HG03457 (cell line): ENCODE measurements at regions not wholly inside any gene's neighbourhood (a gene's known extent, or its start where the extent isn't known, plus 50 kb on each side); places are given as distances from the start of the nearest gene placed in this dataset.
"Not testable (repeated sequence)": the region's sequence is repeated elsewhere in the genome, so short reads cannot be mapped to it uniquely, and the experiment has no call there.

ENCODE experiments used
- ATAC-seq: cut with Tn5 transposase; IDR thresholded peaks from one replicate; pipeline ENCODE4 v1.9.1; 2021; ENCODE audit warnings: moderate number of reproducible peaks; ENCODE audit not compliant: unreplicated experiment

DNA sequence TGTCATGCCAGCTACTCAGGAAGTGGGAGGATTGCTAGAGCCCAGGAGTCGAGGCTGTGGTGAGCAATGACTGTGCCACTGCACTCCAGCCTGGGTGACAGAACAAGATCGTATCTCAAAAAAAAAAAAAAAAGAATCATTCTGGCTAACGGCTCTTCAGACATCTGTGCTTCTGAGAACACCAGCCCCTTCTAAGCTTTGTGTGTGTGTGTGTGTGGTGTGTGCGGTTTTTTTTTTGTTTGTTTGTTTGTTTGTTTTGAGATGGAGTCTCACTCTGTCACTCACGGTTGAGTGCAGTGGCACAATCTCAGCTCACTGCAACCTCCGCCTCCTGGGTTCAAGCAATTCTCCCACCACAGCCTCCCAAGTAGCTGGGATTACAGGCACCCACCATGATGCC lies 79.4 kb upstream of the DRD5 start:
- not testable (repeated sequence) for ATAC-seq

DNA sequence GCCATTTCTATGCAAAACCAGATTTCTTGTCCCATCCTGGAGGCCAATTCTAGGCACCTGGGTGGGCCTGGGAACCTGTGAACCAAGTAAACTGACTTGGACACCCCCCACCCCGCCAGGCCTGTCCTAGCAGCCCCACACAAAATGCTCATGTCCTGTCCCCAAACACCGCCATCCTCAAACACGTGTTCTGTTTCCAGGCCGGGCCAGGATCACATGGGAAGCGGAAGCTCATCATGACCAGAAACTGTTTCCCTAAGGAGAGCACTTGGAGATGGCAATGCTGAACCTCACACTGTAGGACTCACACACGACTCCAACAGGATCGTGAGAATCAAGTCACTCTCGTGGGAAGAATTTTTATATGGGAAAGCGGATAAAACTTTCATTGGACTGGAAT lies 78.7 kb upstream of the DRD5 start:
- ATAC-seq, result not testable (repeated sequence)

DNA sequence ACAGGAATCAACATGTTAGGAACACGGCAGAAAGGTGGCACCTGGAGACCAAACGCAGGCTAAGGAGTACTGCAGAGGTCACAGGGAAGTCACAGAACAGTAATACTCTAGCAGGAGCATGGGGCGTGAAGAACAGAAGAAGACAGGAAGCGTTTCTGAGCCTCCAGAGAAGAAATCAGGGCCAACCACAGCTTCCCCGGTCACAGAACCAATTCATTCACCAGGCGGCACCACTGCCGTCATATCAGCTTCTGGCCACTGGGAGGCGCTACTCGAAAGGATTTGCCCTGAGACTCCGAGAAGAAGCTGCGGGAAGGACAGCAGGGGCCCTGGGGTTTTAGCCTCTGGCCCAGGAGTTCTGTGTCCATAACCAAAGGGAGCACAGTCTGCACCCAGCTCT lies 78.0 kb upstream of the DRD5 start:
- ATAC-seq, result no peak

DNA sequence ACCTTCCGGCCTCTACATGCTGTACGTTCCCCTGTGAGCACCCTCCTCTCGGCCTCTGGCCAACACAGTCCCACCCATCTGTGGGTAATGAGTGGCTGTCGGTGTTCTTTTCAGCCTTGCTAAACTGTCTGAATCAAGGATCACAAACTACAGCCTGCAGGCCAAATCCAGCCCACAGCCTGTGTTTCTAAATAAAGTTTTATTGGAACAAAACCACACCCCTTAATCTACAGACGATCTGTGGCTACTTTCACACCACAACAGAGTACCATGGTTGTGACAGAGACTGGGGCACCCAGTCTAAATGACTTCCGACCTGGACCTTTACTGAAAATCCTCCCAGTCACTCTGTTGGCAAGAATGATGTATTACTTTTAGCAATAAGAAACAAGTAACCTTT lies 77.3 kb upstream of the DRD5 start:
- not testable (repeated sequence) for ATAC-seq

DNA sequence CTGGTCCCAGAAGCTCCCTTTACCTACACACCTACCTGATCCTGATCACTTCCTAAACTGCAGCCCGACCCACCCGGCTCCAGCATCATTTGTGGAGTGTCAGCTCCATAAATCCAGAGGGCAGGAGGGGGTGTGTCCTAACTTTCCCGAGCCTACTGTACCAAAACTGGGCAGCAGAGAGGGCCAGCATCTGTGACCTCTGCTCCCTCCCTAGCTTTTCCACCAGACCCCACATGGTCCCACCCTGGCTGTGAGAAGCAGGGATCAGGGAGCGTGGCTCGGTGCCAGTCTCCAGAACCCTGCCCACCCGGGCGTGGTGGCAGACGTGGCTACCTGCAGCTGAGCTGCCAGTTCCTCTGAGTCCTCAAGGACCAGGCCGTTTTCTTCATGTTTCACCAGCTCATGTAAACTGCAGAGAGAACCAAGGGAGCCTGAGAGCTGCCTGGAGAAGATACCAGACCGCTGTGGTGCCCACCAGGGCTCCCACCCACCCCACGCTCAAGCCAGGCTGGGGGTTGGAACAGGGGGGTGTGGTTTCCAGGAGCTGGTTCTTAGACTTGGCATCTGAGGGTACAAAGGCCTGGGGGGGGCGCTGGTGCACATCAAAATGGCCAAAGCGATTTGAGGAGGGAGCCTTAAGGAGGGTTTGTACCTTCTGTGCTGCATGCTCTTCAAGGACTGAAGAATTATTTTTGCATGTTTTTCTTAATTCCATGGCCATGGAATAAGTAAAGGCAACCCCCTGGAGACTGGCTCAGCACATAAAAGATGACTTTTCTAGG lies 76.7 kb upstream of the DRD5 start:
- no peak for ATAC-seq

DNA sequence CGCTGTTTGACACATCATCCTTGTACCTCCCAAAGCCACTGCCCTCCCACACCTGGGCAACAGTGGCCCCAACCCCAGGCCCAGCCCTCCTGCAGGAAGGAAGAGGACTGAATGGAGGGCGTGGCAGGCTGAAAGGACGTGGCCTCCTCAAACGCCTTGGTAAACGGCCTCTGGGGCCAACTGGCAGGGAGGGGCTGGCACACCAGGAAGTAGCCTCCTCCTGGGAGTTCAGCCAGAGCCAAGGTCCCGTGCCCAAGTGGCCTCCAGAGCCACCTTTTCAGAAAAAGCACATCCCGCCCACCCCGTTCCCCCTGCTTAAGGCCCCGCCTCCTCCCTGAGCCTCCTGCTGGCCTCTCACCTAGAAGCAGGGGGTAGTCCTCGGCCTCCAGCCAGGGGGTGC lies 74.2 kb upstream of the DRD5 start:
- ATAC-seq, result not testable (repeated sequence)

DNA sequence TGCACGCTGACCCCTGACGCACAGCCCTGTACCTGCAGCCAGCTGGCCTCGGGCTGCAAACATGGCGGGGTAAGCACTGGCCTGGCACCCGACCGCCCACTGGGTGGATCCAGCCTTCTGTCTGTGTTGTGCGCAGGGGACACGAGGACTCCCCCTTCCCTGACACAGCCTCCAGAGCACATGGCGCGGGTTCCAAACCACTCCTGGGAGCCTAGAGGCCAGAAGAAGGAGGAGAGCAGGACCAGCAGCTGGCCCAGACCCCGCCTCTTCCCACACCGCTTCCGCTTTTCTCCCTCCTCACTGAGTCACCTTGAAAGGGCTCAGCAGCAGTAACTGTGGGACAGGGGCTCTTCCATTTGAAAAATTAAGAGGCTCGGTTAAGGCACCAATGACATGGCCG lies 73.5 kb upstream of the DRD5 start:
- ATAC-seq, result not testable (repeated sequence)

DNA sequence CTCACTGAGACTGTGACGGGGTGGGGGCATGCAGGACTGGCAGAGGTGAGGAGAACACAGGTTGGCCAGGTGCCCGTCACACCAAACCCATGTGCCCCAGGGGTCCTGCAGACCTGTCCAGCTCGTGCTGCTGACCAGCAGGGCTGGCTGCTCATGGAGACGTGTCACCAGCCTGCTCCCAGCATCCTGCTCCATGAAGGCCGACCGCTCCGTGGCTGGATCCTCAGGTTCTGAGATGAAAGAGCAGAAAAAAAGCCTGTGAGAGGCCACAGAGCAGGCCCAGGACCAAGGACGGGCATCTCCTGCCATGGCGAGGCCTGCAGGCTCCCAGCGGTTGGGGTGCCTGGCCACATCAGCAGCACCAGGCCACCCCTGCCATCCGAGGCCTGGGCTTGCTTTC lies 71.7 kb upstream of the DRD5 start:
- no peak for ATAC-seq

DNA sequence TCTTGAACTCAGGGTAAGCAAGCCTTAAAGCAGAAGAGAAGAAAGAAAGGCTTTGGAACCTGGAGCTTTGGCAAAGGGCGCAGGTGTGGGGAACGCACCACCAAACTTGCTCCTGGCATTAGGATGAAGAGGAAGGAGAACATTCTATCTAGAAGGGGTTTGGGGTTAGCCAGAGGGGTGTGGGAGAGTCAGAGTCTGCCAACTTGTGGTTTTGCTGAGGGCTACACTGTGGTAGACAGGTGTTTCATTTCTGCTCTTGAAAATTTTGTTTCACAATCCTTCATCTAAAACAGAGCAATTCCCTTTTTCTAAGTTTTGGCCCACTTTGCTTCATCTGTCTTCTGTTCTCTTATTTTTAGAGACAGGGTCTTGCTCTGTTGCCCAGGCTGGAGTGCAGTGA lies 66.2 kb upstream of the DRD5 start:
- not testable (repeated sequence) for ATAC-seq

DNA sequence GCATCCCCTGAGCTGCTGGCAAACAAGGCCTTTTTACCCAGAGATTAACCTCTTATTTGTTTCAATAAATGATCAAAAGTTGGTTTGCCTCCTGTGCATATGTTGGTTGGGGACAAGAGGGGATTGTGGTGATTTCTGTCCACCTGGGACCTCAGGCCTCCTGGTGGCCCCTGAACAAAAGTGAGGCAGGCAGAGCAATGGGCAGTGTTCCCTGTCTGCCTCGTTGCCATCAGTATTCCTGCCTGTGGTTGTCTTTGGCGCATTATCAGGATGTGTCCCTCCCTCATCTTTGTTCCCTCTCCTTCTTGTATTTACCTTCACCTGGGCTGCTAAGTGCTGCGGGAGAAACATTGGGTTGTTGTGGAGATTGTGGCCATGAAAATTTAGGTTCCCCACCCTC lies 65.3 kb upstream of the DRD5 start:
- no peak for ATAC-seq

DNA sequence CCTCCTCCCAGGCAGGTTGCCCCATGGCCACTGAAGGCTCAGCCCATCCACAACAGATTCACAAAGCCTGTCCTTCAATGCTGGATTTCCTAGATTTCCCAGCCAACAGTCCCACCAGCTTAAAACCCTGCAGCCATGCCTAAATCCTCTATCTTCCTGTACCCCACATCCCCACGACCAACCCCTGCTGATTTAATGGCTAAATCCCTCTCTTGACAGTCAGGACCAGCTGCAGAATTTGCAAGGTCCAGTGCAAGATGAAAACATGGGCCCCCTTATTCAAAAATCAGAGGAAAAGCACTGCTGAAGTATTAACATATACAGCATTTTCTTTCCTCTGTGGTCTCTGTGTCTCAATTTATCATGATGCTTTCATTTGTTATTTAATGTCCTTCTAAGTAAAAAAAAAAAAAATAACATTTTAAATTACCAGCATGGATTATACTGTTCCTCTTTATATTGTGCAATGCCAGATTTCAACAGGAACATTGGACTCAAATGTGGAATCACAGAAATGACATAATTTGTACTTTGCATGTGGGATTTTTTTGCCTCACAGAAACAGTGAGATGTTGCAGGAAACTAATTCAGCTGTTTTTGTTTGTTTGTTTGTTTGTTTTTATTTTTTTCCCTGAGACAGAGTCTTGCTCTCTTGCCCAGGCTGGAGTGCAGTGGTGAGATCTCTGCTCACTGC lies 63.0 kb upstream of the DRD5 start:
- not testable (repeated sequence) for ATAC-seq

DNA sequence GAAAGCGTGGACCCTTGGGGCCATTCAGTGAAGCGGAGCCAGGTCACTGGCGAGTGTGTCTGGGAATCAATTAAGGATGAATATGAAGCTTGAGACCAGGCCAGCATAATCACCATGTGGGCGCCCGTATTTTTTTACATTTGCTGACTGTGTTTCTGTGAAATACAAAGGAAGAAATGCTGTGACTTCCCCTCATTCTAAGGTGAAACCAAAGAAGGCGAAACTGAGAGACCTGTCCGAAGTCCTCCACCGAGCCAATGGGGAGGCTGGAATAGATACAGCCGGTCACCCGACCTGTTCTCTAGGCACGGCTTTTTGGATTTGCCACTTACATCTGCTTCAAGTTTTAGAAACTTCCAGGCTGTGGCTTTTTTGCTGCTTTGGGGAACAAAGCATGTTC lies 59.3 kb upstream of the DRD5 start:
- ATAC-seq, result not testable (repeated sequence)
